ENCODE measurements at regions not wholly inside any gene's neighbourhood (a gene's known extent, or its start where the extent isn't known, plus 50 kb on each side); places are given as distances from the start of the nearest gene placed in this dataset.

GRCh38 chr18:60668583-60668982 is 296.0 kb upstream of the MC4R start:
- H3K4me1 ChIP-seq (ENCODE audit: low read depth) = no peaks in the 10 kb centered on the region
- no peak for TF ChIP-seq CTCF (IDR thresholded peaks at IDR 0.05)
- ATAC-seq = no peak

GRCh38 chr18:60669938-60670337 is 297.4 kb upstream of the MC4R start:
- no peak for TF ChIP-seq CTCF (IDR thresholded peaks at IDR 0.05)
- no peak for ATAC-seq

More at GRCh38 chr18:60668583-60668982, 296.0 kb upstream of the MC4R start:
- intact Hi-C loops (cut with DNase I, micrococcal nuclease) = no loop called here
- Histone ChIP-seq H3K9me3 (no peaks in the 10 kb centered on the region), H3K36me3 (ENCODE audit: low read depth) (no peaks in the 10 kb centered on the region), H3K4me3 (no peak overlapping the region)
- DNase-seq = no peak

GRCh38 chr18:60671021-60671420 is 298.4 kb upstream of the MC4R start:
- DNase-seq (no peak), ATAC-seq (no peak)
- no peak for TF ChIP-seq CTCF (IDR thresholded peaks at IDR 0.05)
- intact Hi-C loops (cut with DNase I, micrococcal nuclease) = no loop called here
- Histone ChIP-seq H3K9me3 (no peaks in the 10 kb centered on the region), H3K4me1 (ENCODE audit: low read depth) (no peaks in the 10 kb centered on the region), H3K4me3 (no peak overlapping the region), H3K36me3 (ENCODE audit: low read depth) (no peaks in the 10 kb centered on the region)

More at GRCh38 chr18:60669938-60670337, 297.4 kb upstream of the MC4R start:
- Histone ChIP-seq H3K4me3 (no peak overlapping the region), H3K36me3 (ENCODE audit: low read depth) (no peaks in the 10 kb centered on the region), H3K4me1 (ENCODE audit: low read depth) (no peaks in the 10 kb centered on the region), H3K9me3 (no peaks in the 10 kb centered on the region)
- intact Hi-C loops (cut with DNase I, micrococcal nuclease) = no loop called here
- no peak for DNase-seq

- no peak for TF ChIP-seq CTCF (IDR thresholded peaks at IDR 0.05)
Measured at GRCh38 chr18:60675126-60675525, 302.6 kb upstream of the MC4R start.

GRCh38 chr18:60675801-60676200 is 303.2 kb upstream of the MC4R start:
- no peaks in the 10 kb centered on the region for H3K36me3 ChIP-seq (ENCODE audit: low read depth)
- H3K4me3 ChIP-seq = no peak overlapping the region
- no peaks in the 10 kb centered on the region for H3K4me1 ChIP-seq (ENCODE audit: low read depth)
- no peaks in the 10 kb centered on the region for H3K9me3 ChIP-seq
- no peak for ATAC-seq
- peak in 1 of 3 donors; percentile 9 for DNase-seq
- intact Hi-C loops (cut with DNase I, micrococcal nuclease) = no loop called here
- TF ChIP-seq CTCF (IDR thresholded peaks at IDR 0.05) = no peak

More at GRCh38 chr18:60675126-60675525, 302.6 kb upstream of the MC4R start:
- ATAC-seq (no peak), DNase-seq (no peak)
- Histone ChIP-seq H3K9me3 (no peaks in the 10 kb centered on the region), H3K36me3 (ENCODE audit: low read depth) (no peaks in the 10 kb centered on the region), H3K4me1 (ENCODE audit: low read depth) (no peaks in the 10 kb centered on the region), H3K4me3 (no peak overlapping the region)
- intact Hi-C loops (cut with DNase I, micrococcal nuclease) = no loop called here

GRCh38 chr18:60676815-60677214 is 304.2 kb upstream of the MC4R start:
- no peak for TF ChIP-seq CTCF (IDR thresholded peaks at IDR 0.05)
- intact Hi-C loops (cut with DNase I, micrococcal nuclease) = no loop called here
- Histone ChIP-seq H3K36me3 (ENCODE audit: low read depth) (no peaks in the 10 kb centered on the region), H3K4me3 (no peak overlapping the region), H3K9me3 (no peaks in the 10 kb centered on the region), H3K4me1 (ENCODE audit: low read depth) (no peaks in the 10 kb centered on the region)
- no peak for ATAC-seq
- no peak for DNase-seq

Data from mucosa of descending colon (tissue), 3 donors.